GM23338 (cell line): ENCODE measurements at regions not wholly inside any gene's neighbourhood (a gene's known extent, or its start where the extent isn't known, plus 50 kb on each side); places are given as distances from the start of the nearest gene placed in this dataset.

Experiments used
- CREB1 ChIP-seq: fragments of 250-450 bp; sonication (Bioruptor Pico); IDR thresholded peaks from 2 replicates; pipeline ENCODE4 v1.5.0; 2020; ENCODE audit warnings: low read depth, mild to moderate bottlenecking, moderate library complexity
- CTCF ChIP-seq, 2 experiments: fragments of 200-600 bp in 1 of 2; sonication (generic) in 1 of 2; conservative IDR thresholded peaks; 2 replicates each; pipeline versions ENCODE4 v1.5.1 to v1.6.1; 2016 to 2017; ENCODE audit warnings: antibody characterized with exemption in 2 of 2, low read depth in 2 of 2, mild to moderate bottlenecking in 2 of 2, moderate library complexity in 1 of 2
- EZH2 ChIP-seq: fragments of 200-600 bp; sonication (generic); IDR thresholded peaks from one replicate; pipeline ENCODE4 v1.8.0; 2017; ENCODE audit warnings: antibody characterized with exemption, mild to moderate bottlenecking, low read depth; ENCODE audit not compliant: unreplicated experiment
- POLR2AphosphoS5 ChIP-seq: IDR thresholded peaks from 2 replicates; pipeline ENCODE4 v1.6.1; 2016; ENCODE audit warnings: antibody characterized with exemption, low read depth

GRCh38 chr5:14932902-14933469, 61.4 kb upstream of the ANKH start:
- no peak for TF ChIP-seq POLR2AphosphoS5
- TF ChIP-seq CREB1: no peak
- no peak for TF ChIP-seq CTCF (conservative IDR thresholded peaks at IDR 0.05; ENCODE audit: low read depth in 2 of 2)
- TF ChIP-seq EZH2: no peak
